Frontal cortex (tissue), 3 donors: ENCODE measurements at regions not wholly inside any gene's neighbourhood (a gene's known extent, or its start where the extent isn't known, plus 50 kb on each side); places are given as distances from the start of the nearest gene placed in this dataset.

Experiments
- DNase-seq, 2 donors: peaks; one replicate each; pipeline ENCODE4 v3.0.0; 2012; ENCODE audit warnings: low spot score in 2 of 2
- FAIRE-seq: peaks from 2 replicates; lab custom pipeline; 2012; peaks lifted over from hg19 to GRCh38; lab: Jason Lieb, UNC
- donor health status: control.
- donor health status: control.
- donor health status: control.

GRCh38 chr18:39870591-39870990, 2084.4 kb upstream of the PIK3C3 start:
- no peak for DNase-seq
- no peak for FAIRE-seq

GRCh38 chr18:39863916-39864315, 2091.1 kb upstream of the PIK3C3 start:
- DNase-seq, result no peak

GRCh38 chr18:39862341-39862740, 2092.7 kb upstream of the PIK3C3 start:
- DNase-seq (no peak), FAIRE-seq (no peak)

More at GRCh38 chr18:39863916-39864315, 2091.1 kb upstream of the PIK3C3 start:
- no peak for FAIRE-seq

GRCh38 chr18:39854291-39854690, 2100.7 kb upstream of the PIK3C3 start:
- no peak for FAIRE-seq
- DNase-seq, result no peak

GRCh38 chr18:39846265-39846664, 2108.8 kb upstream of the PIK3C3 start:
- FAIRE-seq (no peak), DNase-seq (no peak)

GRCh38 chr18:39845631-39846030, 2109.4 kb upstream of the PIK3C3 start:
- DNase-seq (no peak), FAIRE-seq (no peak)

GRCh38 chr18:39845106-39845505, 2109.9 kb upstream of the PIK3C3 start:
- FAIRE-seq (no peak), DNase-seq (no peak)

- FAIRE-seq, result no peak
- no peak for DNase-seq
These were observed 2111.5 kb upstream of the PIK3C3 start for GRCh38 chr18:39843546-39843945.

- DNase-seq (no peak), FAIRE-seq (no peak)
These were observed 2112.6 kb upstream of the PIK3C3 start for GRCh38 chr18:39842366-39842914.

GRCh38 chr18:39841482-39842365, 2113.3 kb upstream of the PIK3C3 start:
- no peak for FAIRE-seq

GRCh38 chr18:39840856-39841481, 2114.1 kb upstream of the PIK3C3 start:
- FAIRE-seq, result no peak
- DNase-seq, result no peak

More at GRCh38 chr18:39841482-39842365, 2113.3 kb upstream of the PIK3C3 start:
- peak; percentile 34 to 40 for DNase-seq

- DNase-seq (no peak), FAIRE-seq (no peak)
These were observed 2114.6 kb upstream of the PIK3C3 start for GRCh38 chr18:39840406-39840805.

GRCh38 chr18:39839782-39840181, 2115.3 kb upstream of the PIK3C3 start:
- FAIRE-seq (no peak), DNase-seq (no peak)

- FAIRE-seq (no peak), DNase-seq (no peak)
These were observed 2116.2 kb upstream of the PIK3C3 start for GRCh38 chr18:39838831-39839230.

- no peak for DNase-seq
- no peak for FAIRE-seq
These were observed 2119.6 kb upstream of the PIK3C3 start for GRCh38 chr18:39835303-39836030.

GRCh38 chr18:39834636-39835035, 2120.4 kb upstream of the PIK3C3 start:
- FAIRE-seq, result no peak
- no peak for DNase-seq

GRCh38 chr18:39825485-39826150, 2129.4 kb upstream of the PIK3C3 start:
- FAIRE-seq (no peak), DNase-seq (no peak)

GRCh38 chr18:39806525-39806924, 2148.5 kb upstream of the PIK3C3 start:
- DNase-seq (no peak), FAIRE-seq (no peak)

GRCh38 chr18:39805218-39805617, 2149.8 kb upstream of the PIK3C3 start:
- DNase-seq (no peak), FAIRE-seq (no peak)
